Gastrocnemius medialis (tissue), 4 donors: ENCODE measurements at regions not wholly inside any gene's neighbourhood (a gene's known extent, or its start where the extent isn't known, plus 50 kb on each side); places are given as distances from the start of the nearest gene placed in this dataset.

Experiments
- ATAC-seq, 2 donors: fragments of 150-250 bp; one replicate each; pipeline ENCODE4 v1.9.1; 2016
- DNase-seq, 2 donors: peaks; one replicate each; pipeline ENCODE4 v3.0.0-alpha.2; 2019
- H3K27ac ChIP-seq, 4 donors: fragments of 200-600 bp; sonication (generic); 1 replicate in 1 of 4; 2 replicates in 3 of 4; pipeline ENCODE4 v1.5.1; 2016 to 2018; ENCODE audit warnings: mild to moderate bottlenecking in 2 of 4, moderate library complexity in 1 of 4
- H3K27me3 ChIP-seq, 3 donors: fragments of 200-600 bp; sonication (generic) in 2 of 3; 1 replicate in 1 of 3; 2 replicates in 2 of 3; pipeline versions ENCODE4 v1.5.1 to v1.6.0; 2016 to 2019; ENCODE audit warnings: mild to moderate bottlenecking in 1 of 3, moderate library complexity in 1 of 3
- H3K36me3 ChIP-seq, 2 donors: fragments of 200-600 bp; sonication (generic) in 1 of 2; one replicate each; pipeline ENCODE4 v1.5.1; 2017 to 2018
- H3K4me1 ChIP-seq, 2 donors: fragments of 200-600 bp; sonication (generic) in 1 of 2; one replicate each; pipeline ENCODE4 v1.5.1; 2016 to 2017; ENCODE audit warnings: mild to moderate bottlenecking in 2 of 2
- H3K4me3 ChIP-seq, 4 donors: fragments of 200-600 bp; sonication (generic) in 3 of 4; 1 replicate in 1 of 4; 2 replicates in 3 of 4; pipeline ENCODE4 v1.5.1; 2016 to 2019; ENCODE audit warnings: mild to moderate bottlenecking in 2 of 4
- H3K9me3 ChIP-seq, 3 donors: fragments of 200-600 bp; sonication (generic) in 2 of 3; 1 replicate in 1 of 3; 2 replicates in 2 of 3; pipeline ENCODE4 v1.5.1; 2016 to 2019
- POLR2A ChIP-seq, 2 donors: fragments of 450-650 bp; IDR thresholded peaks; one replicate each; pipeline ENCODE4 v1.6.1; 2017; ENCODE audit warnings: antibody characterized with exemption in 2 of 2, mild to moderate bottlenecking in 2 of 2, moderate library complexity in 2 of 2
- in situ Hi-C, 4 donors: fragments of 200-750 bp; cut with MboI; loops; one replicate each; pipeline versions ENCODE4 v1.15.0 to v1.8.0; 2017; ENCODE audit warnings: low sequenced_read_pairs in 4 of 4
- intact Hi-C: fragments of 100-400 bp; cut with DNase I; formaldehyde crosslinking; loops from one replicate; pipeline ENCODE4 v1.15.1; 2023; ENCODE audit warnings: low total_unique reads
- TF ChIP-seq, protein P1 (sequence below), 5 experiments: fragments of 450-650 bp in 3 of 5; fragments of 200-600 bp in 2 of 5; sonication (generic) in 2 of 5; IDR thresholded peaks in 4 of 5; conservative IDR thresholded peaks in 1 of 5; 1 replicate in 4 of 5; 2 replicates in 1 of 5; pipeline ENCODE4 v1.5.1; 2016 to 2019; ENCODE audit warnings: antibody characterized with exemption in 5 of 5, mild to moderate bottlenecking in 3 of 5, moderate library complexity in 3 of 5

DNA sequence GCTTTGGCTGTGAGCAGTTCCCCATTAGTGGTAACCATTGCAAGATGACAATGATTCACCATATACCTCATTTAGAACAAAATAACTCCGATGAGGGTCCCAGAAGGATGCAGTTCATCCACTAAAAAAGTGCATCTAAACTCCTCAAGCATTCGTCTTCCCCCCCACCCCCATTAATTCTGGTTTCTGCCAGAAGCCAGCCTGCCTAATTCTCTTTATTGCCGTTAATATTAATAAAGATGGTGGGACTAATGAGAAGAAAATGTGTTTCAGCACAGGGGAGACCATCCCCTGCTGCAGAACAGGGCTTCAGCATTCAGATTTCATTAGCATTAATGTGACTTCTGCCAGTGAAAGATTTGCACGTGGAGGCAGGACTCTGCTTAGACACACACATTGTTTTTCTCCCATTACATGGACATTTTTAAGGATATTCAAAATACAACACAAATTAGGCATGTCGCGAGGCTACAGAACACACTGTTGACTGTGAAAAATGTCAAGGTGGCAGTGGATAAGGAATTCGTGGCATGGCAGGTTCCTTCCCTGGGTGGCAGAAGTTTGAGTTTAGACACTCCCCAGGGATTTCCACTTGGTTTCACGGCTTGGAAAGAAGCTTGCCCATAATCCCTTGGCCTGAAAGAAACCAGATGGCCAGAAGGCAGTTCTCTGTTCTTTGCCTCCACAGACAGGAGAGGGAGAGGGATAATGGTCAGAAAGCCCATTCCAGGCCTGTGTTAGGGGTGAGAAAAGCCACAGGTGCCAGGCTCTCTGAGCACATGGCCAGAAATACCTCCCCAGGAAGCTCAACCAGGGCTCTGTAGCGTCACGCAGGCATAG is 236.5 kb downstream of the FOXO1 start:
- intact Hi-C loops (no loop called here), in situ Hi-C loops (no loop called here)
- no peaks in the 10 kb centered on the region for H3K9me3 ChIP-seq
- no peaks in the 10 kb centered on the region for H3K36me3 ChIP-seq
- DNase-seq (no peak), ATAC-seq (no peak)
- no peak overlapping the region for H3K4me3 ChIP-seq
- peaks cover 5 to 8% of the 10 kb centered on the region in 2 donors for H3K4me1 ChIP-seq
- no peak overlapping the region for H3K27ac ChIP-seq
- TF ChIP-seq, protein P1, sequence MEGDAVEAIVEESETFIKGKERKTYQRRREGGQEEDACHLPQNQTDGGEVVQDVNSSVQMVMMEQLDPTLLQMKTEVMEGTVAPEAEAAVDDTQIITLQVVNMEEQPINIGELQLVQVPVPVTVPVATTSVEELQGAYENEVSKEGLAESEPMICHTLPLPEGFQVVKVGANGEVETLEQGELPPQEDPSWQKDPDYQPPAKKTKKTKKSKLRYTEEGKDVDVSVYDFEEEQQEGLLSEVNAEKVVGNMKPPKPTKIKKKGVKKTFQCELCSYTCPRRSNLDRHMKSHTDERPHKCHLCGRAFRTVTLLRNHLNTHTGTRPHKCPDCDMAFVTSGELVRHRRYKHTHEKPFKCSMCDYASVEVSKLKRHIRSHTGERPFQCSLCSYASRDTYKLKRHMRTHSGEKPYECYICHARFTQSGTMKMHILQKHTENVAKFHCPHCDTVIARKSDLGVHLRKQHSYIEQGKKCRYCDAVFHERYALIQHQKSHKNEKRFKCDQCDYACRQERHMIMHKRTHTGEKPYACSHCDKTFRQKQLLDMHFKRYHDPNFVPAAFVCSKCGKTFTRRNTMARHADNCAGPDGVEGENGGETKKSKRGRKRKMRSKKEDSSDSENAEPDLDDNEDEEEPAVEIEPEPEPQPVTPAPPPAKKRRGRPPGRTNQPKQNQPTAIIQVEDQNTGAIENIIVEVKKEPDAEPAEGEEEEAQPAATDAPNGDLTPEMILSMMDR (IDR thresholded peaks at IDR 0.05 in 4 of 5, conservative IDR thresholded peaks at IDR 0.05 in 1 of 5): no peak
- TF ChIP-seq POLR2A (IDR thresholded peaks at IDR 0.05): no peak
- H3K27me3 ChIP-seq: no peaks in the 10 kb centered on the region

DNA sequence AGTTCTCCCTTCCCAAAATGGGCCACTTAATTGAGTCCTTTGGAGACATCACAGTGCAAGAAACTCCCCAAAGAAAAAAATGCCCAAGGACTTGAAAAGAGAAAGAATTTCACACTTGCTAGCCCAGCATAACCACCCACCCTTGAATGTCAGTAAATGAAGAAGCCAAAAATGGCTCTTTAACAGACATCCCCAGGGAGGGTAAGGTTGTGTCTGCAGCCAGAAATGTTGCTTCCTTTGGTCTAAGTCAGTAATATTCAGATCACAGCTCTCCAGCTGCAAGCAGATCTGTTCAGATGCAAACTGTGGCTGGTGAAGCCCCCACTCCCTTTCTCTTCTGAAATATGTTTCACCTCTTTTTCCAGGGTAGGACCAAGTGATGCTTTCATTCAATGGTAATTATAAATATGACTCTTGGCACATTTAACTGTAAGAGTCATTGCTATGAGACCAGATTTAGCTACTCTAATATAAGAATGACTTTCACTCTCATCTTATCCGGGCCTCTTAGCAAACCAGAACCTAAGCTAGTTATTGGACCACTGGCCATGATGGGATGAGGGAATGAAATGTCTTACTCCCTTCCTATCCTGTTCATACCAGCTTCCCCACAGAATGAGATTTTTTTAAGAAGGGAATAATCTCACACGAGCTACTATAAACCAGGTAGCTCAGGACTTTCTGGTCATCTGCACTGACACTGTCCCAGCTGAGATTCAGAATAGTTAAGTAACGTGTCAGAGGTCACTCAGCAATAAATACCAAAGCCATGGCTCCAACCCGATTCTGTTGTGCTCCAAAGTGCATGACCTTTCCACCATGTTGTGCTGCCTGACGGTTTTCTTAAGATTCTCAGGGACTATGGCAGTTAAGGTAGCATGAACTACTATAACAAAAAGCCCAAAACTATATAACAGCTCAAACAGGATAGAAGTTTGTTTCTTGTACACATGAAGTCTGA is 234.1 kb downstream of the FOXO1 start:
- Histone ChIP-seq H3K36me3 (no peaks in the 10 kb centered on the region), H3K27me3 (no peaks in the 10 kb centered on the region), H3K4me1 (peaks cover 5 to 16% of the 10 kb centered on the region in 2 donors), H3K27ac (no peak overlapping the region), H3K9me3 (no peaks in the 10 kb centered on the region), H3K4me3 (no peak overlapping the region)
- in situ Hi-C loops (no loop called here), intact Hi-C loops (no loop called here)
- TF ChIP-seq POLR2A (IDR thresholded peaks at IDR 0.05): no peak
- TF ChIP-seq, protein P1 (IDR thresholded peaks at IDR 0.05 in 4 of 5, conservative IDR thresholded peaks at IDR 0.05 in 1 of 5): no peak
- DNase-seq (no peak), ATAC-seq (no peak)

DNA sequence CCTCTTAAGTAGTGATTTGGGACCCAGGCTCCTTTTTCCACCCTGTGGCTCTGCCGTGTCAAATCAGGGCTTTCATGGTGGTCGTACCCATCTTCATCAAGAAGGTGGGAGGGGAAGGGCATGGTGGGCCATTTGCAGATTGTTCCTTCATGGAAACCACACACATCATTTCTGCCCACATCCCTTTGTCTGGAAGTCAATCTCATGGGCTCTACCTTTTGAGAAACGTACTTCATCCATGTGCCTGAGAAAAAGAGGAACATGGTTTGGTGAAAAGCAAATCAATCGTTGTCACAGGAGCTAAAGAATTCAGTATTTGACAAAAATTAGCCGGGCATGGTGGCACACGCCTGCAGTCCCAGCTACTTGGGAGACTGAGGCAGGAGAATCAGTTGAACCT is 233.4 kb downstream of the FOXO1 start:
- Histone ChIP-seq H3K36me3 (no peaks in the 10 kb centered on the region), H3K4me1 (peaks cover 5 to 16% of the 10 kb centered on the region in 2 donors), H3K27ac (no peak overlapping the region), H3K27me3 (no peaks in the 10 kb centered on the region), H3K9me3 (no peaks in the 10 kb centered on the region), H3K4me3 (no peak overlapping the region)
- TF ChIP-seq, protein P1 (IDR thresholded peaks at IDR 0.05 in 4 of 5, conservative IDR thresholded peaks at IDR 0.05 in 1 of 5): no peak
- no peak for TF ChIP-seq POLR2A (IDR thresholded peaks at IDR 0.05)
- in situ Hi-C loops (no loop called here), intact Hi-C loops (no loop called here)
- ATAC-seq (no peak), DNase-seq (no peak)

DNA sequence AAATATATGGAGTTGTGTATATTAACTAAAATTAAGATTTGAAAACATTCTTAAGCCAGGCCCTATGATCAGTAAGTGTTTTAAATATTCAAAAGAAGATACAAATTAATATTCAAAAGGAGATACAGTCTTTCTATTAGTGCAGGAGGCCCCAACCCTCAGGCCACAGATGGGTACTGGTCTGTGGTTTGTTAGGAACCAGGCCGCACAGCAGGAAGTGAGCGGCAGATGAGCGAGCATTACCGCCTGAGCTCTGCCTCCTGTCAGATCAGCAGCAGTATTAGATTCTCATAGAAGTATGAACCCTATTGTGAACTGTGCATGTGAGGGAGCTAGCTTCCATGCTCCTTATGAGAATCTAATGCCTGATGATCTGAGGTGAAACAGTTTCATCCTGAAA is 232.9 kb downstream of the FOXO1 start:
- Histone ChIP-seq H3K27ac (no peak overlapping the region), H3K27me3 (no peaks in the 10 kb centered on the region), H3K9me3 (no peaks in the 10 kb centered on the region), H3K4me3 (no peak overlapping the region), H3K36me3 (no peaks in the 10 kb centered on the region), H3K4me1 (peaks cover 10 to 22% of the 10 kb centered on the region in 2 donors)
- intact Hi-C loops (no loop called here), in situ Hi-C loops (no loop called here)
- DNase-seq (no peak), ATAC-seq (no peak)
- no peak for TF ChIP-seq POLR2A (IDR thresholded peaks at IDR 0.05)
- TF ChIP-seq, protein P1 (IDR thresholded peaks at IDR 0.05 in 4 of 5, conservative IDR thresholded peaks at IDR 0.05 in 1 of 5): no peak
